DOHH2 (cell line): ENCODE measurements at regions not wholly inside any gene's neighbourhood (a gene's known extent, or its start where the extent isn't known, plus 50 kb on each side); places are given as distances from the start of the nearest gene placed in this dataset.

Experiments
- EZH2phosphoT487 ChIP-seq: fragments of 200-600 bp; sonication (generic); IDR thresholded peaks from 2 replicates; pipeline ENCODE4 v1.6.1; 2017; ENCODE audit warnings: borderline replicate concordance, mild to moderate bottlenecking, antibody characterized with exemption, low read length, moderate library complexity, mixed read lengths
- TF ChIP-seq, protein P1 (sequence below): fragments of 200-600 bp; sonication (generic); IDR thresholded peaks from one replicate; pipeline ENCODE4 v1.5.1; 2014; ENCODE audit warnings: antibody characterized with exemption, mild to moderate bottlenecking, low read depth, low read length; ENCODE audit not compliant: poor library complexity, severe bottlenecking

DNA sequence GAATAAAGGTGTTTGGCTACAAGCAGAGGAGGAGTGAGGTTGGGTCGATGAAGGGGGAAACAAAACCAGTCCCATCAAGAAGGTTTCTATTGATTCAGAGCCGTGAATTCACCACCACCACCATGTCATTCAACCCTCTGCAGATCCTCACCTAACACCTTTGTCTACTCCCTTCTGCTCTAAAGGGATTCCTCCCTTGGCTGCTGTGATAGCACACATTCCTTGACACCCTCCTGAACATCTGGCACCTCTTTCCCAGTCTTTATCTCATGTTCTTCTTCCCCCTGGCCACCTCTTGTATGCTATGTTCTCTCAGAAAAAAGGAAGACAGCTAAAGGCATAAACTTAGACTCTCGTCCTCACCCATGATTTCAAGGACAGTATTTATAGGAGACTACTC lies 318.0 kb downstream of the GPAM start:
- TF ChIP-seq, protein P1, sequence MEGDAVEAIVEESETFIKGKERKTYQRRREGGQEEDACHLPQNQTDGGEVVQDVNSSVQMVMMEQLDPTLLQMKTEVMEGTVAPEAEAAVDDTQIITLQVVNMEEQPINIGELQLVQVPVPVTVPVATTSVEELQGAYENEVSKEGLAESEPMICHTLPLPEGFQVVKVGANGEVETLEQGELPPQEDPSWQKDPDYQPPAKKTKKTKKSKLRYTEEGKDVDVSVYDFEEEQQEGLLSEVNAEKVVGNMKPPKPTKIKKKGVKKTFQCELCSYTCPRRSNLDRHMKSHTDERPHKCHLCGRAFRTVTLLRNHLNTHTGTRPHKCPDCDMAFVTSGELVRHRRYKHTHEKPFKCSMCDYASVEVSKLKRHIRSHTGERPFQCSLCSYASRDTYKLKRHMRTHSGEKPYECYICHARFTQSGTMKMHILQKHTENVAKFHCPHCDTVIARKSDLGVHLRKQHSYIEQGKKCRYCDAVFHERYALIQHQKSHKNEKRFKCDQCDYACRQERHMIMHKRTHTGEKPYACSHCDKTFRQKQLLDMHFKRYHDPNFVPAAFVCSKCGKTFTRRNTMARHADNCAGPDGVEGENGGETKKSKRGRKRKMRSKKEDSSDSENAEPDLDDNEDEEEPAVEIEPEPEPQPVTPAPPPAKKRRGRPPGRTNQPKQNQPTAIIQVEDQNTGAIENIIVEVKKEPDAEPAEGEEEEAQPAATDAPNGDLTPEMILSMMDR: no peak
- TF ChIP-seq EZH2phosphoT487: no peak
